ENCODE measurements at regions not wholly inside any gene's neighbourhood (a gene's known extent, or its start where the extent isn't known, plus 50 kb on each side); places are given as distances from the start of the nearest gene placed in this dataset.
"Not testable (repeated sequence)": the region's sequence is repeated elsewhere in the genome, so short reads cannot be mapped to it uniquely, and the experiment has no call there.

DNA sequence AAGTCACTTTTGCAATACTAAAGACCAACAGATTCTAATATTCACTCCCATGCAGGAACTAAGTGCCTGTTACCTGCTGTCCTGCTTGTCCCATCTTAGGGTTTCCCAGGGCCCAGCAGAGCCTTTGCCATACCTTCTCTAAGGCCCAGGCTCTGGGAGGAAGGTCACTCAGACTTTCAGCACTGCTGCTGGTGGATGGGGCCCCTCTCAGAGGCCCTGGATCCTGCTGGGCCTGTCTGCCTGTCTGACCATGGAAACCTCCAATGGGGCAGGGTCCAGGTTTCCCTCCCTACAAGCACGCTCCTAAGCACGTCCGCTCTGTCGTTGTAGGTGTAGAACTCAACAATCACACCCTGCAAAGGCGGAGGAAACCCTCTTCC, 75.1 kb downstream of the RRM2 start:
- TF ChIP-seq, protein P1, sequence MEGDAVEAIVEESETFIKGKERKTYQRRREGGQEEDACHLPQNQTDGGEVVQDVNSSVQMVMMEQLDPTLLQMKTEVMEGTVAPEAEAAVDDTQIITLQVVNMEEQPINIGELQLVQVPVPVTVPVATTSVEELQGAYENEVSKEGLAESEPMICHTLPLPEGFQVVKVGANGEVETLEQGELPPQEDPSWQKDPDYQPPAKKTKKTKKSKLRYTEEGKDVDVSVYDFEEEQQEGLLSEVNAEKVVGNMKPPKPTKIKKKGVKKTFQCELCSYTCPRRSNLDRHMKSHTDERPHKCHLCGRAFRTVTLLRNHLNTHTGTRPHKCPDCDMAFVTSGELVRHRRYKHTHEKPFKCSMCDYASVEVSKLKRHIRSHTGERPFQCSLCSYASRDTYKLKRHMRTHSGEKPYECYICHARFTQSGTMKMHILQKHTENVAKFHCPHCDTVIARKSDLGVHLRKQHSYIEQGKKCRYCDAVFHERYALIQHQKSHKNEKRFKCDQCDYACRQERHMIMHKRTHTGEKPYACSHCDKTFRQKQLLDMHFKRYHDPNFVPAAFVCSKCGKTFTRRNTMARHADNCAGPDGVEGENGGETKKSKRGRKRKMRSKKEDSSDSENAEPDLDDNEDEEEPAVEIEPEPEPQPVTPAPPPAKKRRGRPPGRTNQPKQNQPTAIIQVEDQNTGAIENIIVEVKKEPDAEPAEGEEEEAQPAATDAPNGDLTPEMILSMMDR (IDR thresholded peaks at IDR 0.05; ENCODE audit: low read depth, low read length, missing control alignments): no peak
- in situ Hi-C loops (cut with HindIII; ENCODE audit: low sequenced_read_pairs): no loop called here
- H3K4me3 ChIP-seq (ENCODE audit: low read depth, low read length): no peak overlapping the region
- no peak for DNase-seq (ENCODE audit: low read depth)

DNA sequence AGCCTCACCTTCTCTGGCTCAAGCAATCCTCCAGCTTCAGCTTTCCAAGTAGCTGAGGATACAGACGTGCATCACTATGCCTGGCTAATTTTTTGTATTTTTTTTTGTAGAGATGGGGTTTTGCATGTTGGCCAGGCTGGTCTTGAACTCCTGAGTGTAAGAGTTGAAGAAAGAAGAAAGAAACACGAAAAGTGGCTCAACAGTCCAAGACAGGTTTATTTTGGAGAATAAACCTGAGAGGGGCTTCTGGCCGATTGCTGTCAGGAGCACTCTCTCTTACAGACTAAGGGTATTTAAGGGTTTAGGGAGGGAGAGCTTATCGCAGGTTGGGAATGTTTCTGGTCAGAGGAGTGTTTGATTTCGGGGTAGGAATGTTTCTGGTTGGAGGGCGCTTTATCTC, 75.9 kb downstream of the RRM2 start:
- in situ Hi-C loops (cut with HindIII; ENCODE audit: low sequenced_read_pairs); DNase-seq (ENCODE audit: low read depth); H3K4me3 ChIP-seq (ENCODE audit: low read depth, low read length): not testable (repeated sequence)

DNA sequence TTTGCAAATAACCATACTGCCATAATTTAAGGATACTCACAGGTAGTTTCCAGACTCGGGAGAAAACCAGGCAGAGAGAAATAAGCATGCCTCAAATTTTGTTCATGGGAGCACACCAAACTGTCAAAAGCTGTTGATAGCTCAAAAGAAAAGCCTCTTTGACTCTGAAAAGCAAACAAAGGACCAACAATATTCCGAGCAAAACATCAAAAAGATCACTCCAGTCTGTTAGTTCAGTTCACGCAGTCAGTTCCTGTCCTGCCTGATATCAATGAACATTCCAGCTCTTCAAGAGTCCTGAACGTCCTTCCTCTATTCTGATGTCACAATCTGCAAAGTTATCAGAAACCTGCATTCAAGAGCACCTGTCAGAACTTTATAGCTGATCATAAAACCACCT, 78.7 kb downstream of the RRM2 start:
- TF ChIP-seq, protein P1 (IDR thresholded peaks at IDR 0.05; ENCODE audit: low read depth, low read length, missing control alignments): no peak
- DNase-seq (ENCODE audit: low read depth): no peak
- in situ Hi-C loops (cut with HindIII; ENCODE audit: low sequenced_read_pairs): no loop called here
- H3K4me3 ChIP-seq (ENCODE audit: low read depth, low read length): no peak overlapping the region

DNA sequence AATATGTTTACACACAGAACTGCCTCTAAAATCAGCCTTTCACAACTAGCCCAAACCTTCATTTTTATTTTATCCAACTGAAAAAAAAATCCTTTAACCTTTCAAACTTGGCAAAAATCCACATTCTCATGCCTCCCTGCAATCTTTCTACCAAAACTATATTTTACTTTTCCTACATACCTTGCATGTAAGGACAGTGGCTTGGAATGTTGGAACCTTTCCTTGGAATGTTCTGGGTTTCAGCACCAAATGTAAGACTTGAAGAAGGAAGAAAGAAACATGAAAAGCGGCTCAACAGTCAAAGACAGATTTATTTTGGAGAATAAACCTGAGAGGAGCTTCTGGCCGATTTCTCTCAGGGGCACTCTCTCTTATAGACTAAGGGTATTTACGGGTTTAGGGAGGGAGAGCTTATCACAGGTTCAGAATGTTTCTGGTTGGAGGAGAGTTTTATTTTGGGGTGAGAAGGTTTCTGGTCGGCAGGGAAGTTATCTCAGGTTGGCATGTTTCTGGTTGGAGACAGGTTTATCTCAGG, 79.7 kb downstream of the RRM2 start:
- in situ Hi-C loops (cut with HindIII; ENCODE audit: low sequenced_read_pairs): no loop called here
- H3K4me3 ChIP-seq (ENCODE audit: low read depth, low read length): no peak overlapping the region
- peak; percentile 41 for DNase-seq (ENCODE audit: low read depth)
- TF ChIP-seq, protein P1 (IDR thresholded peaks at IDR 0.05; ENCODE audit: low read depth, low read length, missing control alignments): no peak

DNA sequence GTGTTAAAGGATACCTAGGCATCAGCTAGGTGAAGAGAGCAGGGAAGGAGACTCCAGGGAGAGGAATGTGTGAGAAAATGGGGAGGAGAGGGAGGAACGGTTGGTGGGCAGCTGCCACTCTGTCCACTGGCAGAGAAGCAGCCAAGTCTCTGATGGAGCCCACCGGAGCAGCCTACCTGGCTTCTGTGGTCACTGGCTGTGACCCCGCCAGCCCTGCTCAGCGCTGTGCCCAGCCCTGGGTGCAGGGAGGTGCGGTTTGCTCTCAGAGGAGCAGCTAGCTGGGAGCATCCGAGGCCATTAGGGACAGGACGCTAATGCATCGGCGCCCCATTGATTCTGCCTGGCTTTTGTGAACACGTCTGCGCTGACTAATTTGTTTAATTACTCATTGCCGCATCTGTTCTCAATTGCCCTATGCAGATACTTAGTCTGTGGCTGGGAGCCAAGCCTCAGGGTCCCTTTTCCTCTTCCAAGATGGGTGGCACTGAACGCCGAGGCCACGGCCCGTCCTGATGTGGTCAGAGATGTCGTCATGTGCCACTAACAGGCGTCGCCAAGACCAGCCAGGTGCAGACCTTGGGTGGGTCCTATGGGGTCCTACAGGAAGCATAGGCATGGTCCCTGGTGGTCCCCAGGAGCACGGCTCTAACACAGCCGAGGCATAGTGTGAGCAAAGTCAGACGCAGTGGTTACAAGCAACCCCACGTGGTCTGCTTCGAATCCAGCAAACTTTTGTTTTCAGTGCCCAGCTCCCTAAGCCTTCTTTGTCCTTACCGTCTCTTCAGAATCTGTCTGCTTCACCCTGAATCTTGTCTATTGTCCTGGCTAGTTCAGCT, 82.0 kb downstream of the RRM2 start:
- no peak for DNase-seq (ENCODE audit: low read depth)
- in situ Hi-C loops (cut with HindIII; ENCODE audit: low sequenced_read_pairs): no loop called here
- H3K4me3 ChIP-seq (ENCODE audit: low read depth, low read length): no peak overlapping the region
- TF ChIP-seq, protein P1 (IDR thresholded peaks at IDR 0.05; ENCODE audit: low read depth, low read length, missing control alignments): no peak

DNA sequence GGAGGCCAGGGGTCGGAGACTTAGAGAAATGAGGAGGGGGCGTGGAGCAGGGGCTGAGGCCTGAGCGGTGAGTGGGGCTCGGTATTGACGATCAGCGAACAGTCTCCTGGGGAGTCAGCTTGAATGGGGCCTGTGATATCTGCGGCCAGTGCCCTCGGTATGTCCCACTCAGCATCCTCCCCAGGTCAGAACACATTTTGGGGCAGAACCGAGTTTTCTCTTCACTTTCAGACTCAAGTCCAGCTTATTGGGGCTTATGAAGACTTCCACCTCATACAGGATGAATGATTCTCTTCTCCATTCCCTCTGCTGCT, 82.6 kb downstream of the RRM2 start:
- H3K4me3 ChIP-seq (ENCODE audit: low read depth, low read length): no peak overlapping the region
- DNase-seq (ENCODE audit: low read depth): no peak
- in situ Hi-C loops (cut with HindIII; ENCODE audit: low sequenced_read_pairs): no loop called here
- TF ChIP-seq, protein P1 (IDR thresholded peaks at IDR 0.05; ENCODE audit: low read depth, low read length, missing control alignments): no peak

DNA sequence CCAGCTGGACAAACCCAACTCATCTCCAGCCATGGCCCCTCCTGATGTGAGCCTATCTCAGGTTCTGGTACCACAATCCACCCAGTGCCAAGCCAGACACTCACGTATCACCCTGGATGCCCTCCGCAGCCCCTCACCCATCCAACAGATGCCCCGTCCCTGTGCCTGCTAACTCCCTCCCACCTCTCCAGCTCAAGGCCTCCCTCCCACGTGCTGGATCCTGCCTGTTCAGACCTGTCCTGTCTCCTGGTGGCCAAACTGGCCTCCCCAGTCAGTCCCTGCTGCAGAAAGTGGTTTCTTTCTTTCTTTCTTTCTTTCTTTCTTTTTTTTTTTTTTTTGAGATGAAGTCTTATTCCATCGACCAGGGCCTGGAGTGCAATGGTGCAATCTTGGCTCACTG, 86.2 kb downstream of the RRM2 start:
- TF ChIP-seq, protein P1 (IDR thresholded peaks at IDR 0.05; ENCODE audit: low read depth, low read length, missing control alignments): no peak
- in situ Hi-C loops (cut with HindIII; ENCODE audit: low sequenced_read_pairs): no loop called here
- DNase-seq (ENCODE audit: low read depth): no peak
- H3K4me3 ChIP-seq (ENCODE audit: low read depth, low read length): no peak overlapping the region
